T-helper 17 cell (primary cell): ENCODE measurements at regions not wholly inside any gene's neighbourhood (a gene's known extent, or its start where the extent isn't known, plus 50 kb on each side); places are given as distances from the start of the nearest gene placed in this dataset.
"Not testable (repeated sequence)": the region's sequence is repeated elsewhere in the genome, so short reads cannot be mapped to it uniquely, and the experiment has no call there.

ENCODE experiments used
- ATAC-seq: fragments of 150-1000 bp; cut with Tn5 transposase; 2 replicates; pipeline ENCODE4 v1.10.0; 2021; ENCODE audit warnings: mild to moderate bottlenecking, moderate library complexity
- DNase-seq, 3 donors: peaks; one replicate each; pipeline versions ENCODE4 v3.0.0 to v3.0.0-alpha.2; 2020 to 2021
- H3K9me3 ChIP-seq: one replicate; pipeline ENCODE4 v1.7.0; 2013; ENCODE audit warnings: low read length, mild to moderate bottlenecking; ENCODE audit not compliant: control insufficient read depth, poor library complexity, severe bottlenecking
- H3K27ac Mint-ChIP-seq: one replicate; pipeline ENCODE4 v1.8.0; 2022; ENCODE audit warnings: mild to moderate bottlenecking, moderate library complexity, mixed read lengths
- H3K27me3 Mint-ChIP-seq: one replicate; pipeline ENCODE4 v1.8.0; 2022; ENCODE audit warnings: mixed read lengths
- H3K36me3 Mint-ChIP-seq: one replicate; pipeline ENCODE4 v1.8.0; 2022; ENCODE audit warnings: low read depth, mixed read lengths
- H3K4me1 Mint-ChIP-seq: one replicate; pipeline ENCODE4 v1.8.0; 2022; ENCODE audit warnings: mild to moderate bottlenecking, mixed read lengths
- H3K4me3 Mint-ChIP-seq: one replicate; pipeline ENCODE4 v1.8.0; 2022; ENCODE audit warnings: mild to moderate bottlenecking, moderate library complexity, mixed read lengths

- not testable (repeated sequence) for ATAC-seq, H3K9me3 ChIP-seq, H3K4me3 Mint-ChIP-seq, H3K27ac Mint-ChIP-seq, H3K36me3 Mint-ChIP-seq, H3K27me3 Mint-ChIP-seq, DNase-seq, H3K4me1 Mint-ChIP-seq
These were observed 51.9 kb upstream of the CLEC6A start for GRCh38 chr12:8403834-8404233.

- not testable (repeated sequence) for ATAC-seq, DNase-seq, H3K9me3 ChIP-seq, H3K27ac Mint-ChIP-seq, H3K27me3 Mint-ChIP-seq, H3K4me3 Mint-ChIP-seq, H3K4me1 Mint-ChIP-seq, H3K36me3 Mint-ChIP-seq
These were observed 51.4 kb upstream of the CLEC6A start for GRCh38 chr12:8404341-8404740.
